Fibroblast of mammary gland (primary cell): ENCODE measurements at regions not wholly inside any gene's neighbourhood (a gene's known extent, or its start where the extent isn't known, plus 50 kb on each side); places are given as distances from the start of the nearest gene placed in this dataset.
"Not testable (repeated sequence)": the region's sequence is repeated elsewhere in the genome, so short reads cannot be mapped to it uniquely, and the experiment has no call there.

Source experiments
- DNase-seq: peaks from one replicate; pipeline ENCODE4 v3.0.0-alpha.2; 2010; ENCODE audit warnings: low read depth
- H3K4me3 ChIP-seq: 2 replicates; pipeline ENCODE4 v1.5.1; 2011; ENCODE audit warnings: low read depth, mild to moderate bottlenecking, low read length, moderate library complexity; ENCODE audit not compliant: control insufficient read depth
- CTCF ChIP-seq: conservative IDR thresholded peaks from 2 replicates; pipeline ENCODE4 v1.5.1; 2011; ENCODE audit warnings: low read depth, low read length, inconsistent platforms; ENCODE audit not compliant: control insufficient read depth, insufficient read depth

- no peak for TF ChIP-seq CTCF
- no peak for DNase-seq
- no peak overlapping the region for H3K4me3 ChIP-seq
Observed at GRCh38 chr5:109550077-109550476, 139.7 kb upstream of the MAN2A1 start.

- H3K4me3 ChIP-seq, result no peak overlapping the region
- DNase-seq, result no peak
Observed at GRCh38 chr5:109546461-109546860, 136.7 kb upstream of the PJA2 start.

GRCh38 chr5:109544873-109545272 lies 135.1 kb upstream of the PJA2 start:
- not testable (repeated sequence) for DNase-seq, H3K4me3 ChIP-seq

More at GRCh38 chr5:109546461-109546860, 136.7 kb upstream of the PJA2 start:
- no peak for TF ChIP-seq CTCF

- DNase-seq, result not testable (repeated sequence)
Observed at GRCh38 chr5:109538692-109539091, 128.9 kb upstream of the PJA2 start.

GRCh38 chr5:109535090-109535489 lies 125.3 kb upstream of the PJA2 start:
- not testable (repeated sequence) for H3K4me3 ChIP-seq

More at GRCh38 chr5:109538692-109539091, 128.9 kb upstream of the PJA2 start:
- not testable (repeated sequence) for H3K4me3 ChIP-seq

GRCh38 chr5:109533751-109534272 lies 124.0 kb upstream of the PJA2 start:
- no peak for TF ChIP-seq CTCF
- DNase-seq, result peak; percentile 7
- no peak overlapping the region for H3K4me3 ChIP-seq

More at GRCh38 chr5:109535090-109535489, 125.3 kb upstream of the PJA2 start:
- DNase-seq, result not testable (repeated sequence)

- H3K4me3 ChIP-seq, result no peak overlapping the region
- no peak for TF ChIP-seq CTCF
Observed at GRCh38 chr5:109532773-109533364, 123.1 kb upstream of the PJA2 start.

GRCh38 chr5:109531262-109531661 lies 121.5 kb upstream of the PJA2 start:
- H3K4me3 ChIP-seq, result no peak overlapping the region
- no peak for TF ChIP-seq CTCF
- no peak for DNase-seq

More at GRCh38 chr5:109532773-109533364, 123.1 kb upstream of the PJA2 start:
- no peak for DNase-seq
